Left renal cortex interstitium (tissue), 4 donors: ENCODE measurements at regions not wholly inside any gene's neighbourhood (a gene's known extent, or its start where the extent isn't known, plus 50 kb on each side); places are given as distances from the start of the nearest gene placed in this dataset.
"Not testable (repeated sequence)": the region's sequence is repeated elsewhere in the genome, so short reads cannot be mapped to it uniquely, and the experiment has no call there.

Experiments
- DNase-seq, 4 donors: peaks; one replicate each; pipeline ENCODE4 v3.0.0-alpha.2; 2013; ENCODE audit warnings: low read depth in 4 of 4, low spot score in 2 of 4, missing footprints in 1 of 4

- no peak for DNase-seq
Measured at GRCh38 chr10:21159669-21160068, 262.6 kb upstream of the NEBL start.

GRCh38 chr10:21158301-21158700 is 261.2 kb upstream of the NEBL start:
- DNase-seq = no peak

GRCh38 chr10:21157664-21158063 is 260.6 kb upstream of the NEBL start:
- DNase-seq = no peak

GRCh38 chr10:21150166-21150565 is 253.1 kb upstream of the NEBL start:
- DNase-seq = no peak

- DNase-seq = no peak
Measured at GRCh38 chr10:21146436-21146789, 249.3 kb upstream of the NEBL start.

GRCh38 chr10:21145751-21146435 is 248.8 kb upstream of the NEBL start:
- no peak for DNase-seq

GRCh38 chr10:21144047-21144446 is 246.9 kb upstream of the NEBL start:
- no peak for DNase-seq

GRCh38 chr10:21141946-21142492 is 244.9 kb upstream of the NEBL start:
- no peak for DNase-seq

GRCh38 chr10:21138769-21139340 is 241.7 kb upstream of the NEBL start:
- DNase-seq = no peak

GRCh38 chr10:21135023-21135931 is 238.2 kb upstream of the NEBL start:
- no peak for DNase-seq

GRCh38 chr10:21134645-21135022 is 237.5 kb upstream of the NEBL start:
- no peak for DNase-seq

GRCh38 chr10:21130683-21131442 is 233.8 kb upstream of the NEBL start:
- no peak for DNase-seq

GRCh38 chr10:21130108-21130507 is 233.0 kb upstream of the NEBL start:
- no peak for DNase-seq

GRCh38 chr10:21125471-21126228 is 228.5 kb upstream of the NEBL start:
- DNase-seq = no peak

- DNase-seq = no peak
Measured at GRCh38 chr10:21122907-21123306, 225.8 kb upstream of the NEBL start.

GRCh38 chr10:21121822-21122221 is 224.7 kb upstream of the NEBL start:
- not testable (repeated sequence) for DNase-seq

GRCh38 chr10:21114683-21115082 is 217.6 kb upstream of the NEBL start:
- no peak for DNase-seq

GRCh38 chr10:21110358-21110757 is 213.2 kb upstream of the NEBL start:
- DNase-seq = no peak

- not testable (repeated sequence) for DNase-seq
Measured at GRCh38 chr10:21106931-21107330, 209.8 kb upstream of the NEBL start.

- not testable (repeated sequence) for DNase-seq
Measured at GRCh38 chr10:21105331-21105730, 208.2 kb upstream of the NEBL start.
